Stimulated activated naive CD4-positive, alpha-beta T cell (primary cell): ENCODE measurements at regions not wholly inside any gene's neighbourhood (a gene's known extent, or its start where the extent isn't known, plus 50 kb on each side); places are given as distances from the start of the nearest gene placed in this dataset.
"Not testable (repeated sequence)": the region's sequence is repeated elsewhere in the genome, so short reads cannot be mapped to it uniquely, and the experiment has no call there.

ENCODE experiments used
- DNase-seq, 6 experiments: peaks; one replicate each; lab custom pipeline; 2025; lab: John Stamatoyannopoulos, UW

DNA sequence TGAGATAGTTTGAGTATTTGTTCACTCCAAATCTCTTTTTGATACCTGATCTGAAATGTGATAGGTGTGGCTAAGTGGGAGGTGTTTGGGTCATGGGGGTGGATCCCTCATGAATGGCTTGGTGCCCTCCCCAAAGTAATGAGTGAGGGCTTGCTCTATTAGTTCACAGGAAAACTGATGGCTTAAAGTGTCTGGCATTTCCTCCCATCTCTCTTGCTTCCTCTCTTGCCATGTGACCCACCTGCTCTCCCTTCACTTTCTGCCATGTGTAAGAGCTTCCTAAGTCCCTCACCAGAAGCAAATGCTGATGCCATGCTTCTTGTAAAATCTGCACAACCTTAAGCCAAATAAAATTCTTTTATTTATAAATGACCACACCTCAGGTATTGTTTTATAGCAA, 61.1 kb downstream of the MAD2L1 start:
- DNase-seq = no peak

DNA sequence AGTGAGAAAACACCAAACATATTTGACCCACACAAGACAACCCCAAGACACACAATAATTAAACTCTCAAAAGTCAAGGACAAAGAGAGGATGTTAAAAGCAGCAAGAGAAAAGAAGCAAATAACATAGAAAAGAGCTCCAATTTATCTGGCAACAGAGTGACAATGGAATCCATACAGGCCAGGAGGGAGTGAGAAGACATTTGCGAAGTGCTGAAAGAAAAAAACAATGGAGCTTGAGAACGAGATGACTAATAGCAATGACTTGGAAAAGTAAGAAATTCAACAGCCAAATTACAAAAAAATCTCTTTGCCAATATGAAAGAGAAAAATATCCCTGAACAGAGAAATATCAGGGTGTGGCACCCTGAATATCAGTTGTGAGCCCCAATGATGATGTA, 61.6 kb downstream of the MAD2L1 start:
- no peak for DNase-seq

DNA sequence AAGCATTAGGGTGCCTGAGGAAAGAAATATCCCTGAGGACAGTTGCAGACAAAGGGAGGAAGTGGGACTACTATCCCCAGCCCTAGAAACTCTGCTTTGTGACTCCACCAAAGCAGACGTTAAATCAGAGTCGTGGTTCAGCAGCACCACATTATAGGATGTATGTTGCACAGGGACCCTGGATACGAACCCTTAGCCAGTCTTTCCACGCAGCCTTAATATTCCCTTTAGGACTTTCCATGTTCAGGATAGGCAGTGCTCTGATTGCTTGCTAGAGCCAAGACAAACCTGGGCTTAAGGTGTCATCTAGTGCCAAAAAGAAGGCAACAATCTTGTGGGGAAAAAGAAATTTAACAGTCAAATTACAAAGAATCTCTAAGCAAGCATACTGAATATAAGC, 62.6 kb downstream of the MAD2L1 start:
- no peak for DNase-seq

DNA sequence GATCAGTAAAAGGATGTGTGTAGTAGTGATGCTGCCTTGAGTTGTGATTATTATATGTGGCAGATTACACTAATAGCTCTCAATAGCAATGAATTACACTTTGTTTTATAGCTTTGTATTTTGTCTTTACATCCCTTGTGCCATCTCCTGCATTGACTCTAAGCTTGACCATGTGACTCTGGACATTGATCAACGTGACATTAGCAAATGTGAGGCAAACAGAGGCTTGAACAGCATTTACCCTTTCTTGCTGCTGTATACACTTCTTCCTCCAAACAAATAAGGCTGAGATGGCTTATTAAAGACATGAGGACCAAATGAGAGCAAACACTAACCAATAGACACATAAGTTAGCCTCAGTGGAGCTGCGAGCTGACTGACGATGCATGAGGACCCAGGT, 63.5 kb downstream of the MAD2L1 start:
- no peak for DNase-seq

DNA sequence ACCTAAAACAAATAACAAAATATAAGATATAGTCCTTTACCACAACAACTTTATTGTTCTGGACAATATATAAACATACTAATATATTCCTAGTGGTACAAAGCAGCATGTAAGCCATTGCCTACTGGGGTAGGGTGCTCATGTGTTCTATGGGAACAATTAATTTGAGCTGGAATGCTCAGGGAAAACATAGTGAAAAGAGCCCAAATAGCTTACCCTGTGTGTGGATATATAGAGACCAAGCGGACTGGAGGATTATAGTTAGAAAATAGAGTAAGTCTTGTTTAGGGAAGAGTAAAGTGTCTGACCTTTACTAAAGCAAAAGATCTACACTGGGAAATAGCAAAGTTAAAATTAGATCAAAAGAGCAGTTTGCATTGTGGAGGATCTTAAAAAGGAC, 64.8 kb downstream of the MAD2L1 start:
- DNase-seq = no peak

DNA sequence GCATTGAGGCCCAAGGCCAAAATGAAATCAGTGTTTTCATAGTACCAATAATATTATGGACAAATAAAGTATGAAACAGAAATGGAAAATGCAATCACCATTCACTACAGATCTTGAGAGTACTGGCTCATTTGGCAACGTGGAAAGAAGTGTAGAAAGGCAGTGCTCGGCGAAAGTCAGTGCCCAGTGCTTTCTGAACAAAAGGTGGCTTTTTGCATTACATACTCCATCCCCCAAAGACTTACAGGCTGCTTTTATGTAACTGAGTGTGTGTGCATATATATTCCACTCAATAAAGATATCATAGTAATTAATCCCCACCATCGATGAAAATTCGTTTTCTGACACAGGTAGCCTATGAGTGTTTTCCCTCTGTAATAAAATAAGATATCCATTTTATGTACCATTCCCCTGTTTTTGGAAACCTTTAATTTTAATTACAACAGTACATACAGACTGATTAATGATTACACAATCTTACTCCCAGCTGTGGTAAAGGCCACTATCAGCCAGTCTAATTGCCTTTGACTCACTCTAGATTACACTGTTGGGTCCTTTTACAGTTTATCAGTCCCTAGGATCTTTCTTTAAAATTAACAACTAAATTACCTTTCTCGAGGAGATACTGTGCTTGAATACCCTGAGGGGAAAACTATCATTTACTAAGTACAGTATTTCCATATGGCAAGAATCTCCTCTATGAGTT, 65.9 kb downstream of the MAD2L1 start:
- no peak for DNase-seq

DNA sequence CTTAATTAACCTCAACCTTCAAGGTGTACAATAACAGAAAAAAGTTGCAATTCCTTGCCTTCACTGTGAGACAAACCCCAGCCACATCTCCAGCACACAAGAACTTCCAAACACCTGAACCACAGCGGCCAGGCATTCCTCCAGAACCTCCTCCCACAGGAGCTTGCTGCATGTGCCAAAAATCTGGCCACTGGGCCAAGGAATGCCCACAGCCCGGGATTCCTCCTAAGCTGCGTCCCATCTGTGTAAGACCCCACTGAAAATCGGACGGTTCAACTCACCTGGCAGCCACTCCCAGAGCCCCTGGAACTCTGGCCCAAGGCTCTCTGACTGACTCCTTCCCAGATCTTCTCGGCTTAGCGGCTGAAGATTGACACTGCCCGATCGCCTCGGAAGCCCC, 70.6 kb downstream of the MAD2L1 start:
- not testable (repeated sequence) for DNase-seq

DNA sequence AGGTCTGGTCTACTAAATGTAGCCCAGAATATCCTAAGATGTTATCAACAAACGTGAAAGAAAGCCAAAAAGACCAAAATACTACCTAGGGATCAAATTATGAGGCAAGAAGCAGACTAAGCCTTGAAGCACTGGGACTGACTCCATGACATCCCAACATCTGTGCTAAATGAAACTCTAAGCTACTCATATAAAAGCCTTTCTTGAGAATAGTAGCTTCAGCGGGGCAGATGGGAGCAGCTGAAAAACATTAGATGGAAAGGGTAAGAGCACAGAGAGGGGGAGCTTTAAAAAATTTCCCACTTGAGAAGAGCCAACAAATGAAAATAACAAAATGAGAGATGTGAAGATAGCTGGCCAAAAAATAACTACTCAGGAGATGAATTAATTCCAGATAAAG, 81.7 kb downstream of the MAD2L1 start:
- DNase-seq = no peak

DNA sequence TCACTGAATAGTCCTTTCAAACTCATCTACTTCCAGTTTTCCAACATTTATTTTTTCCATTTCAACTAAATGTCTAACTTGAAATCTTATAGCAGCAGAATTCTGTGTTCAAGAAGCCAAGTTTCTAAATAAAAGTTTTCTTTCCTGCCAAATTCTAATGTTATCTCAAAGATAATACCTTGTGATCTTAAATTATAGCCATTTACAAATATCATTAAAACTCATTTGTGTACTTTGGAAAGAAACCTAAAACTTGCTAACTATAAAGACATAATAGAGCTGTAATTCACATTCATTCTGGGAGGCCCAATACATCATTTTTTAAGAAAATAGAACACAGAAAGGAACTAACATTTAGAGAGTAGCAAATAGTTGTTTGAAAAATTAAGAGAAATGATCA, 83.9 kb downstream of the MAD2L1 start:
- DNase-seq = no peak

DNA sequence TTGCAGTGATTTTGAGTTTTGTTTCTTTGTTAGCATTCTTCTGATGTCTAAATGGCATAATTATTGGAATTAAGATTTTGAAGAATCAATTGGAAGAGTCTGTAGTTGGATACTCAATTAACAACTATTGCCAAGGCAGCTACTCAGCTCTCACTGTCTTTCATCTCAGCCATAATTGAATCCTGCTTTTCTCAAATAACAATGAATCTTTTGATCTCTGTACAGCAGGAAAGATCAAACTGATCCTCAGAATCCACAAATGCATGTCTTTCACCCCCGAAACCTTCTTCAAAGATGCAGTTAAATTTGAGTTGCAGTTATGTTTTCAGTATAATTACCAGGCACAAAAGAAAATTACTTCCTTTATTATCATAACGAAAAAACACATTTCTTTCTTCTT, 86.2 kb downstream of the MAD2L1 start:
- no peak for DNase-seq

DNA sequence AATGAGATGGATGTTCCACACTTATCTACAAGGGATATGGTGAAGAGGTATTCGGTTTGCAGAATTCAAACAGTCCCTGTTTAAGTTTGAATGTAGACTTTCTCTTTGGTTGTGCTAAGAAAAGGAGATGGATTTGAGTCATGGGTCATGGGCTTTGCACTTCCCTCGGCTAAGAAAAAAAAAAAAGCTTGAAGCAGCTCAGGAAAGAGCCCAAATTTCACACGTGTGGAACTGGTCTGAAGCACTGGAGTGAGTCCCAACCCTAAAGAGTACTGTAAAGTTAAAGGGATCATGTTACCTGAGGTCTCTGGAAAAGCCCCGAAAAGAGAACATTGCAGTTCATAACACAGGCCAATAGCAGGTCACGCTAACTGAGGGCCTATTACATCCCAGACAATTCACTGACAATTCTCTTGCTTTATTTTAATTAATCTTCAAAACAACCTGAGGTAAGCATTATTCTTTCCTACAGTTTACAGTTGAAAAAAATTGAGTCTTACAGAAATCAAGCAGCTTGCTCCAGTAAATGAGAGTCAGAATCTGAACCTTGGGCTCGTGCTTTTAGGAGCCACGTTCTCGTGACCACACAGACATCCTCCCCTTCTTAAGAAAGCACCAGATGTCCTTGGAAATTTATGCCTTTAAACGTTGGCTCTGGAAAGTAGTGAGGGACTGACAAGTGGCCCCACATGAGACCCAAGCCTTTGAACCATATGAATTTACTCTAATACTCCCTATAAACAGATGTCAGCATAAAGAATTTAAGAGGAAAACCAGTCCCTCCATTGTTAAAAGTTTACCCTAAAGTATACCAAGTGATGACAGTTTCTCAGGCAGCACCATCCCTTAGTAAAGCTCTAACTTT, 89.3 kb downstream of the MAD2L1 start:
- DNase-seq = no peak

DNA sequence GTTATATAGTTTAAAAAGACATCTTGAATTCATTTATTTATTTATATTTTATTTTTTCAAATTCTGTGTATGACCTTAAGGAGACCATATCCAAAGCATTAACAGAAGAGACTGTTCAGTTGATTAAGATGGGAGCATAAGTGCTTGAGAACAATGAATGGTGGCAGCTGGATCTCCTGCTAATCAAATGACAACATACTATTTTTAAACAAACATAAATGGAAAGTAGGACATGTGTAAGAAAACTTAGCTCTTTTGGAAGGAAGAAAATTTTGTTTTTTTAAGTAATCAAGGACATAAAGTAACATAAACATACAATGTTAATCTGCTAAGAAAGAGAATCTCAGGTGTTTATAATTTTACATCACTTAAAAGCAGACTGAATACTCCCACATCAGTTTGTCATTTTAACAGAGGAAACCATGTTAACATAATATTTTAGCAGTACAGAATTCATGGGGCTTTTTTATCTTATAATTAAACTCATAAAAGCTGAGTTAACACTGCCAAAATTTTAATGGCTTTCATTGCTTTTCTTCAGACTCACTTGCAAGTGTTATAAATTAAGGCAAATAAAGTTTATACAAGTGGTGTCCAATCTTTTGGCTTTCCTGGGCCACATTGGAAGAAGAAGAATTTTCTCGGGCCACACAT, 95.1 kb downstream of the MAD2L1 start:
- DNase-seq = no peak

DNA sequence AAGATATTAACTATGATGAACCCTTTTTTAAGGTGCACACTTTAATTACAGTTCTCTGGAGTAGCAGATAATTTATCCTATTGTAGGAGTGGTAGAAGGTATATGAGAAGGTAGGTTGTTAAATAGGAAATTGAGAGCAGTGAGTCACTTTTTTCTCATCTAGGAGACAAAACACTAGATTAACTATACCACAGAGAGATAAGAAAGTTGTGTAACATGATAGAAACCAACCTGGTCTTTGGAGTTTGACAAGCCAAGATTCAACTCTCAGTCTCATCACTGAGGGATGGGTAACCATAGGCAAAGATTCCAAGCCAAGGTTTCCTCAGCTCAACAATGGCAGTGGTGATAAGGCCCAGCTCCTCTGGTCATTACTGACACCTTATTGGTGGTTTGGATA, 104.0 kb downstream of the MAD2L1 start:
- no peak for DNase-seq

DNA sequence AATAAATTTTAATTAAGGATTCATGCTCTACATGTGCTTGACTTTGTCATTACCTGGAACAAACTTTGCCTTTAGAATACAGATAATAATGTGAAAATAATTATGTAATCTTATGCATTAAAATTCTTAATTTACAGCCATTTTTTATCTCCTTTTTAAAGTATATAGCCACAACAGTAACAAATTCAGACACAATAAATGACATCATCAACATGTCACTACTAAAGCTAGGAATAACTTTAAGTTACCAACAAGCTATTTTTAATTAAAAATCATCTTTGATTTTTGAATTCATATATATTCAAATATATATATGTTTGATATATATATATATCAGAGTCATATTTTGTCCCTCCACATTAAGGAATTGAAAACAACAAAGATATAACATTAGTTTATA, 107.7 kb downstream of the MAD2L1 start:
- no peak for DNase-seq

DNA sequence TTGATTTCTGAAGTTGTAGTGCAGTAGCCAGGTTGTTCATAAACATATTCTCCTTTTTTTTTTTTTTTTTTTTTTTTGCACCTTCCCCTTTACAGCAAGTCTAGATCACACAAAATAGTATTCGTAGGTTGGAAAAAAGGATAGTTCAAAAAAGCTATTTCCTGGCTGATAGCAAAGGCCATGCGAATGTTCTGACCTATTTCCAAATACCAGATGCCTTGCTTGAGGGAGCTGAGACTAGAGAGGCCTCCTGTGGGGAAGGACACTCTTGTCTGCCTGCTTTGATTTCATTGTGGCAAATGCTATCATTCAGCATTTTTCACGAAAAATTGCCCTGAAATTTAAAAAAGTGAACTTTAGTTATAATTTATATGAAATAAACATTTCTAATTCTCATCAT, 111.4 kb downstream of the MAD2L1 start:
- DNase-seq = no peak

DNA sequence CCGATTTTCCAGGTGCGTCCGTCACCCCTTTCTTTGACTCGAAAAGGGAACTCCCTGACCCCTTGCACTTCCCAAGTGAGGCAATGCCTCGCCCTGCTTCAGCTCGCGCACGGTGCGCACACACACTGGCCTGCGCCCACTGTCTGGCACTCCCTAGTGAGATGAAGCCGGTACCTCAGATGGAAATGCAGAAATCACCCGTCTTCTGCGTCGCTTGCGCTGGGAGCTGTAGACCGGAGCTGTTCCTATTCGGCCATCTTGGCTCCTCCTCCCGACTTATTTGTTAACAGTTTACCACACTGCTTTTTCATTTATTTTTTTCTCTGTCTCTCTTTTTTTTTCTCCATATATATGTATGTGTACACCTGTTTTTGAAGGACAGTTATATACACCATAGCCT, 112.2 kb downstream of the MAD2L1 start:
- not testable (repeated sequence) for DNase-seq

DNA sequence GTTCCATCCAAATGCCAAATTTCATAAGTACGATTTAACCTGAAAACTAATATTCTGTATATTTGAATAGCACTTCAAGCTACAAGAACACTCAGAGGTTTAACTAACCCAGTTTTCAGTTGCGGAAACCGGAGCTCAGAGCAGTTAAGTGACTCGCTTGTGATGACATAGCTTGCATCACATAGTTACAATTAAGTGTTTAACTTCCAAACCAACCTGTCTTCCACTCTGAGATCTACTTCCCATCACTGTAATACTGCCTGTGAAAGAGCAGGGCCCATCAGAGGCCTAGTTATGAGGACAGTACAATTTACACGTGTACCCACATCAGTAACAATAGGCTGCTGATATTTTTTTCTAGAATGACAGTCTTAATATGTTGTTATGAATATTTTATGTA, 120.3 kb downstream of the MAD2L1 start:
- no peak for DNase-seq

DNA sequence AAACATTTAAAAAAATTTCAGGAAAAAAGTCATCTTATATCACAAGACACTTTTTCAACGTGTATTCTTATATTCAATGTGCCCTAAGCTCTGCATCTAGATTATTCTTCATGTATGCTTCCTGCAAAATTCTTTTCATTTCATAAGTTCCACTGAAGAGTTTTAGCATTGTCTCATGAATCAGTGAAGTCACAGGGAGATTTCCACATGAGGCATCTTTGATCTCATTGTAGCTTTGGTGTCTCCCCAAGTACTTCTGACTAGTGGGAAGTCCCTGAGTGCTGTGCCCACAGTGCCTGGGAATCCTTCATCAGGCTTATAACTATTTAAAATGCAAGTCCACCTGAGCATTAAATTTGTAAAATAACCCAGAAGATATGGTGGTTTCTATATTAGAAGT, 123.8 kb downstream of the MAD2L1 start:
- DNase-seq = no peak

DNA sequence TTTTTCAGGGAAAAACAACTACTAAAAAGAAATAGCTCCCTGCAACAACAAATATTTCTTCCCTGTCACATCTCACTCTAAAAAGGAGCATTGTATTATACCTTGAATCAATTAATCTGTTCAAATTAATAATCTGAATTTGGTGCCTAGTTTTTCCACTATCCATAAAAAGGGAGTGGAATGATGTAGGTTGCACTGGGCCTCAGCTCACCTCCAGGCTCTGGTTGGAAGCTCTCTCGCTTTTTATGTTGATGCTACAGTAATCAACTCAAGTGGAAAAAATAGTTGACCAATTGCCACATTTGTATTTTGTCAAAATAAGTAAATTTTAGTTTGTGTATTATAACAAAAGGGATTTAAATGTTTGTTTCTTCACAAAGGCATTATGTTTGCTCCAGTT, 126.1 kb downstream of the MAD2L1 start:
- no peak for DNase-seq

DNA sequence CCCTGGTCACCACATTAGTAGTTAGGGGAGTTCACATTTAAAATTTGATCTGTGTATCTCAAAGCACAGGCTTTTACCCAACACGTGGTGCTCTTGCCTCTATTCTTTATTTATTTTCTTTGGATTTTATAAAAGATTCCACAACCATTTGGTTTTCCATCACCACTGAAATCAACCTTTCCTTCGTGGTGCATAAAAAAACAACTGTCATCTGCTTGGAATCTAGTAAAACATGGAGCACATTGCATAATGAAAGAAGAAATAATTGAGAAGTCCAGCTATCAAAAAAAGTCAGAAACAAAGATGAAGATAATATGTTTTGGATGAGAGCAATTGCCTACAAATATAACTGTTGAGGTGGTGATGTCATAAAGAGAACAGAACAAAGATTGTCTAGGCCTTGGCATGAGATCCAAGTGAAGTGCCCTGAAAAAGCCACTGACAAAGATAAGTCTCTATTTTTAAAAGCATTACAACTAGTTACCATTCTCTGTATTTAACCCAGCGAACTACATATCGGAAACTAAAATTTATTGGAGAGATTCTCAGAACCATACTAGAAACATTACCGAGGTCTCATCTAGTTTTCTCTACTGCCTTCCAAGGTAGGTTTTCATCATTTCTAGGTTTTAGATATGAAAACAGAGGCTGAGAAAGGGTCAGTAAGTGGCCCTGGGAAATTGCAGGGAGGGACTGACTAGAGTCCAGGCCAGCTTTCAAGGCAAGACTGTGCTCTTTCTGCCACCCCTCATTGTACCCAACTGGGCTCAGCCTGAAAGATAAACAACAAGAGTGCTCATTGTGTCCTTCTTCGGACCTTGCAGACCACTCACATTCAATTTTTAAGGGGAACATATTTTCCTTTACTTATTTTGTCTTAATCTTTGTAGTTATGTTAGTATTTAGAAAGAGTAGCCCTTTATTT, 127.3 kb downstream of the MAD2L1 start:
- no peak for DNase-seq

DNA sequence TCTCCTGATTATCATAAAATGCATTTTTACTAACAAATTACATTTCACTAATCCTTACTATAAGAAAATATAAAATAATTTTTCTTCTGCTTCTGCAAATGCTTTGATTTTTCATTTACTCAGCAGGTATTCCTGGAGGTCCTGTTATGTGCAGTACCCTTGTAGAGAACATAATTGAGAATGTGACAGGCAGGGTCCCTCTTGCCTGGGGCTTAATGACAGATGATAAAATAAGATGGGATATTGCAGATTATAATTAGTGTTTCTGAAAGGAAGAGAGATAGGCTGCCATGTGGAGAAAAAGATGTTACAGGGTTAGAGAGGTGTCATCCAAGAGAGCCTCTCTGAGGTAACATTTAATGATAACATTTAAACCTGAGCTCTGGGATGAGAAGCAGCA, 128.9 kb downstream of the MAD2L1 start:
- no peak for DNase-seq

DNA sequence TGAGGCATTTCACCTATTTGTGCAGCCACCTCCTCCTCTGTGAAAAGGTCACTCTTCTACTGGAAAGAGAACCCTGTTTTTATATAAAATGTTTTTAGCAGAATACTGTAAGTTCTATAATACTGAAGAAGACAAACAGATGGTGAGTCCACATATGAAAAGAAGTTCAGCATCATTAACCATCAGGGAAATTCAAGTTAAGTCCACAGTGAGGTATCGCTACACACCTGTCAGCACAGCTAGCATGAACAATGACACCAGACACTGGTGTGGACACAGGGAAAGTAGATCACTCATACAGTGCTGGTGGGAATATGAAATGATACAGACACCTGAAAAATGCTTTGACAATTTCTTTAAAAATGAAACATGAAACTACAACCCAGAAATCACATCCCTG, 133.0 kb downstream of the MAD2L1 start:
- no peak for DNase-seq
